ENCODE measurements at regions not wholly inside any gene's neighbourhood (a gene's known extent, or its start where the extent isn't known, plus 50 kb on each side); places are given as distances from the start of the nearest gene placed in this dataset.
"Not testable (repeated sequence)": the region's sequence is repeated elsewhere in the genome, so short reads cannot be mapped to it uniquely, and the experiment has no call there.

DNA sequence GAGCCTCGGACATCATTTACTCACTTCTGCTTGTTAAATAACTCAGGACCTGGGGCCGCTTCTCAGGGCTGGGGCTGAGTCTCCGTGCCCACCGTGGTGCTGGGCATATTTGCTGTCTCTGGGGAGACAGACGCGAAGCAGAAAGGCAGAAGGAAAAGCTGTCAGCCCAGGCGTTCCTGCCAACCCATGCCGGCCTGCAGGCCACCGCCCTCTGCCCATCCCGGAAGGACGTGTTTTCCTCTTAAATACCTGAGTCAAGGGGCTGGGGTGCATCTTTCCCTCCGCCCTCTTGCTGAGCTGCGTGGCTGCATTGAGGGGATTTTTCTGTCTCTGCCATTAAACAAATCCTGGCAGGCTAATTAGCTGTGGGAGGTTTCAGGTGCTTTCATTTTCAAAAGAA, 65.3 kb upstream of the SFSWAP start:
- TF ChIP-seq, protein P1, sequence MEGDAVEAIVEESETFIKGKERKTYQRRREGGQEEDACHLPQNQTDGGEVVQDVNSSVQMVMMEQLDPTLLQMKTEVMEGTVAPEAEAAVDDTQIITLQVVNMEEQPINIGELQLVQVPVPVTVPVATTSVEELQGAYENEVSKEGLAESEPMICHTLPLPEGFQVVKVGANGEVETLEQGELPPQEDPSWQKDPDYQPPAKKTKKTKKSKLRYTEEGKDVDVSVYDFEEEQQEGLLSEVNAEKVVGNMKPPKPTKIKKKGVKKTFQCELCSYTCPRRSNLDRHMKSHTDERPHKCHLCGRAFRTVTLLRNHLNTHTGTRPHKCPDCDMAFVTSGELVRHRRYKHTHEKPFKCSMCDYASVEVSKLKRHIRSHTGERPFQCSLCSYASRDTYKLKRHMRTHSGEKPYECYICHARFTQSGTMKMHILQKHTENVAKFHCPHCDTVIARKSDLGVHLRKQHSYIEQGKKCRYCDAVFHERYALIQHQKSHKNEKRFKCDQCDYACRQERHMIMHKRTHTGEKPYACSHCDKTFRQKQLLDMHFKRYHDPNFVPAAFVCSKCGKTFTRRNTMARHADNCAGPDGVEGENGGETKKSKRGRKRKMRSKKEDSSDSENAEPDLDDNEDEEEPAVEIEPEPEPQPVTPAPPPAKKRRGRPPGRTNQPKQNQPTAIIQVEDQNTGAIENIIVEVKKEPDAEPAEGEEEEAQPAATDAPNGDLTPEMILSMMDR (IDR thresholded peaks at IDR 0.05; ENCODE audit: poor library complexity), result not testable (repeated sequence)
- not testable (repeated sequence) for TF ChIP-seq EZH2phosphoT487 (IDR thresholded peaks at IDR 0.05; ENCODE audit: low read depth, severe bottlenecking, unreplicated experiment); EZH2 (IDR thresholded peaks at IDR 0.05; ENCODE audit: borderline replicate concordance)
